ENCODE measurements at regions not wholly inside any gene's neighbourhood (a gene's known extent, or its start where the extent isn't known, plus 50 kb on each side); places are given as distances from the start of the nearest gene placed in this dataset.

- DNase-seq: no peak
Observed at GRCh38 chr16:6021276-6021943, 923.8 kb upstream of the EEF2KMT start.

GRCh38 chr16:6020162-6020985 lies 922.8 kb upstream of the EEF2KMT start:
- DNase-seq: no peak

GRCh38 chr16:6019490-6019991 lies 921.9 kb upstream of the EEF2KMT start:
- DNase-seq: no peak

- no peak for DNase-seq
Observed at GRCh38 chr16:6018848-6019489, 921.4 kb upstream of the EEF2KMT start.

GRCh38 chr16:6016530-6017184 lies 919.1 kb upstream of the EEF2KMT start:
- no peak for DNase-seq

GRCh38 chr16:6012716-6013115 lies 915.1 kb upstream of the EEF2KMT start:
- no peak for DNase-seq

GRCh38 chr16:6009151-6009550 lies 911.6 kb upstream of the EEF2KMT start:
- no peak for DNase-seq

GRCh38 chr16:6008670-6009069 lies 911.1 kb upstream of the EEF2KMT start:
- no peak for DNase-seq

GRCh38 chr16:5993356-5993755 lies 895.8 kb upstream of the EEF2KMT start:
- DNase-seq: no peak

GRCh38 chr16:5982979-5983378 lies 885.4 kb upstream of the EEF2KMT start:
- no peak for DNase-seq

GRCh38 chr16:5979905-5980550 lies 882.4 kb upstream of the EEF2KMT start:
- DNase-seq: no peak

GRCh38 chr16:5977329-5977728 lies 879.7 kb upstream of the EEF2KMT start:
- DNase-seq: no peak

- DNase-seq: no peak
Observed at GRCh38 chr16:5972747-5973146, 875.2 kb upstream of the EEF2KMT start.

GRCh38 chr16:5971924-5972323 lies 874.3 kb upstream of the EEF2KMT start:
- no peak for DNase-seq

GRCh38 chr16:5971106-5971505 lies 873.5 kb upstream of the EEF2KMT start:
- no peak for DNase-seq

GRCh38 chr16:5966004-5966403 lies 868.4 kb upstream of the EEF2KMT start:
- DNase-seq: no peak

- no peak for DNase-seq
Observed at GRCh38 chr16:5965321-5965720, 867.7 kb upstream of the EEF2KMT start.

GRCh38 chr16:5951486-5951885 lies 853.9 kb upstream of the EEF2KMT start:
- DNase-seq: no peak

- DNase-seq: no peak
Observed at GRCh38 chr16:5944971-5945370, 847.4 kb upstream of the EEF2KMT start.

GRCh38 chr16:5938607-5939006 lies 841.0 kb upstream of the EEF2KMT start:
- DNase-seq: no peak

GRCh38 chr16:5932906-5933305 lies 835.3 kb upstream of the EEF2KMT start:
- no peak for DNase-seq

GRCh38 chr16:5928476-5929065 lies 831.0 kb upstream of the EEF2KMT start:
- no peak for DNase-seq
